K562 (cell line): ENCODE measurements at regions not wholly inside any gene's neighbourhood (a gene's known extent, or its start where the extent isn't known, plus 50 kb on each side); places are given as distances from the start of the nearest gene placed in this dataset.
A peak's percentile ranks its signal among the peaks of the same experiment; 100 is the strongest.

Experiments used
- ATAC-seq: fragments of 200-7000 bp; cut with Tn5 transposase; 3 replicates; pipeline ENCODE4 v1.9.1; 2020; ENCODE audit warnings: moderate library complexity
- BruUV-seq: library from RNA; stranded (reverse); fragments of 400-500 nt; replicated peaks from 2 replicates; lab custom pipeline; 2021; lab: Mats Ljungman, UMichigan
- CTCF ChIA-PET: fragments of 300-600 bp; formaldehyde crosslinking; extraction: SDS; loops from one replicate; lab custom pipeline; 2021; ENCODE audit warnings: low intra/inter-chr PET ratio; lab: Yijun Ruan, JAX
- POLR2A ChIA-PET: fragments of 300-600, 350-650 bp; sonication (Branson Sonifier 250); formaldehyde crosslinking; extraction: SDS; loops from one replicate; lab custom pipeline; 2021; ENCODE audit warnings: antibody characterized with exemption, inconsistent platforms; lab: Yijun Ruan, JAX
- DNase-seq, 4 experiments: peaks; one replicate each; pipeline versions ENCODE4 v3.0.0 to v3.0.0-alpha.2; 2011 to 2018; ENCODE audit warnings: low spot score in 3 of 4, mixed read lengths in 3 of 4; ENCODE audit errors: extremely low read depth in 1 of 4
- FAIRE-seq: peaks from 2 replicates; lab custom pipeline; 2011; peaks lifted over from hg19 to GRCh38; lab: Jason Lieb, UNC
- H2AFZ ChIP-seq: 2 replicates; pipeline ENCODE4 v1.6.0; 2011; ENCODE audit warnings: low read depth, low read length, control low read depth, inconsistent platforms
- H3K27ac ChIP-seq: fragments of 200-600 bp; 3 replicates; pipeline ENCODE4 v1.8.0; 2011; ENCODE audit warnings: low read depth, mild to moderate bottlenecking, control low read depth, inconsistent platforms, low read length, moderate library complexity, mixed read lengths; ENCODE audit errors: extremely low read depth
- H3K27me3 ChIP-seq, 2 experiments: fragments of 300-600 bp in 1 of 2; 2 replicates in 1 of 2; 3 replicates in 1 of 2; pipeline versions ENCODE4 v1.6.0 to v1.8.0; 2011; ENCODE audit warnings: inconsistent platforms in 2 of 2, low read length in 2 of 2, mild to moderate bottlenecking in 1 of 2, mixed read lengths in 1 of 2, moderate library complexity in 1 of 2; ENCODE audit not compliant: control insufficient read depth in 2 of 2, insufficient read depth in 2 of 2
- H3K36me3 ChIP-seq: fragments of 300-600 bp; 3 replicates; pipeline ENCODE4 v1.8.0; 2011; ENCODE audit warnings: mild to moderate bottlenecking, low read length, inconsistent platforms; ENCODE audit not compliant: control insufficient read depth, insufficient read depth
- H3K4me1 ChIP-seq, 2 experiments: fragments of 200-600 bp in 1 of 2; replicated peaks in 1 of 2; 2 replicates in 1 of 2; 3 replicates in 1 of 2; pipeline versions ENCODE4 v1.5.1 to v1.8.0; 2011; ENCODE audit warnings: inconsistent platforms in 2 of 2, low read length in 2 of 2, mild to moderate bottlenecking in 1 of 2, mixed read lengths in 1 of 2, moderate library complexity in 1 of 2; ENCODE audit not compliant: control insufficient read depth in 2 of 2, insufficient read depth in 2 of 2
- H3K4me2 ChIP-seq: 2 replicates; pipeline ENCODE4 v1.6.1; 2011; ENCODE audit warnings: low read length, control low read depth, inconsistent platforms, mixed read lengths; ENCODE audit not compliant: insufficient read depth
- H3K4me3 ChIP-seq: fragments of 200-600 bp; sonication (generic), shearing (Covaris generic); 2 replicates; pipeline ENCODE4 v1.5.1; 2016; ENCODE audit warnings: control low read depth, inconsistent platforms
- H3K79me2 ChIP-seq: fragments of 200-600 bp; 3 replicates; pipeline ENCODE4 v1.8.0; 2011; ENCODE audit warnings: low read length, inconsistent platforms; ENCODE audit not compliant: control insufficient read depth, insufficient read depth
- H3K9ac ChIP-seq, 2 experiments: 2 replicates each; pipeline versions ENCODE4 v1.6.0 to v1.6.1; 2011; ENCODE audit warnings: low read depth in 2 of 2, low read length in 2 of 2, control low read depth in 1 of 2, inconsistent platforms in 1 of 2, mild to moderate bottlenecking in 1 of 2, mixed read lengths in 1 of 2; ENCODE audit not compliant: insufficient read depth in 1 of 2
- H3K9me1 ChIP-seq: one replicate; pipeline ENCODE4 v1.6.0; 2011; ENCODE audit warnings: inconsistent platforms, mild to moderate bottlenecking, low read length, moderate library complexity; ENCODE audit not compliant: control insufficient read depth, insufficient read depth
- H3K9me3 ChIP-seq: replicated peaks from 2 replicates; pipeline ENCODE4 v1.5.1; 2011; ENCODE audit warnings: low read depth, low read length, inconsistent platforms; ENCODE audit not compliant: control insufficient read depth, insufficient read depth
- H4K20me1 ChIP-seq: replicated peaks from 2 replicates; pipeline ENCODE4 v1.6.1; 2011; ENCODE audit warnings: low read length, inconsistent platforms, mixed read lengths; ENCODE audit not compliant: control insufficient read depth, insufficient read depth
- MLLT1 ChIP-seq, 2 experiments: fragments of 450-650 bp; IDR thresholded peaks; 2 replicates each; pipeline ENCODE4 v1.6.1; 2016
- SMARCE1 ChIP-seq: fragments of 450-650 bp; IDR thresholded peaks from 2 replicates; pipeline ENCODE4 v1.7.1; 2016; ENCODE audit warnings: mild to moderate bottlenecking
- ZBTB8A ChIP-seq: fragments of 450-650 bp; IDR thresholded peaks from 2 replicates; pipeline ENCODE4 v1.6.1; 2018; ENCODE audit warnings: mild to moderate bottlenecking, moderate library complexity; ENCODE audit not compliant: partially characterized antibody
- ZC3H8 ChIP-seq: fragments of 450-650 bp; IDR thresholded peaks from 2 replicates; pipeline ENCODE4 v1.6.1; 2017
- ZNF217 ChIP-seq: sonication (generic); formaldehyde crosslinking; IDR thresholded peaks from 2 replicates; pipeline ENCODE4 v1.8.0; 2022; ENCODE audit warnings: mild to moderate bottlenecking, missing genetic modification reagents
- WGBS: fragments of 100-300 bp; shearing (Covaris generic); methylation state at CpG from one replicate; pipeline ENCODE4 v1.1.6; 2016; ENCODE audit warnings: low coverage, mixed read lengths; ENCODE audit not compliant: insufficient coverage; ENCODE audit errors: missing lambda C conversion rate; 5-methylcytosine and 5-hydroxymethylcytosine counted together
- in situ Hi-C: fragments of 300-500 bp; cut with MboI; formaldehyde crosslinking; loops from 4 replicates; pipeline ENCODE4 v1.15.0; 2018; ENCODE audit warnings: inconsistent platforms, mixed read lengths
- intact Hi-C: fragments of 100-400 bp; cut with micrococcal nuclease; formaldehyde crosslinking; loops from 2 replicates; pipeline ENCODE4 v1.14.2; 2022
- TF ChIP-seq, protein P1 (sequence below), 2 experiments: IDR thresholded peaks in 1 of 2; conservative IDR thresholded peaks in 1 of 2; 2 replicates each; pipeline ENCODE4 v1.6.1; 2016; ENCODE audit warnings: low read depth in 2 of 2, mild to moderate bottlenecking in 1 of 2, missing compliant biosample characterization in 1 of 2, missing genetic modification characterization in 1 of 2, moderate library complexity in 1 of 2

DNA sequence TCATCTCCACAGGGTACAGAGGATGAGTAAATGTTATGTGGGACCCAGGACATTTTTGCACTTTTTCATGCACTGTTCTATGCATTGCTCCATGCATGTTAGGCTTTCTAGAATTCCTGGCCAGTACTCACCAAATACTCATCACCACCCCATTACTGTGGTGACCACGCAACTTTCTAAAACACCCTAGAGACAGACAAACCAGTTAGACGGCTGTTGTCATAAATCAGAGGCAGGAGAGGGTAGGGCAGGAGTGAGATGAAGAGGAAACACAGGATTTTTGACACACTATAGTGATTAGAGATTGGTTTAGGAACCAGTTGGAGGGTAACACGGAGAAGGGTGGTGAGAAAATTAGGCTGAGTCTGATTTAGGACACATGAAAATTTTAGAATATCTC, 59.3 kb downstream of the IFNG start:
- H3K4me3 ChIP-seq: no peak overlapping the region
- FAIRE-seq: no peak
- no peaks in the 10 kb centered on the region for H4K20me1 ChIP-seq

More for the DNA sequence above, 59.3 kb downstream of the IFNG start:
- H3K9me3 ChIP-seq: no peaks in the 10 kb centered on the region
- H3K27ac ChIP-seq: no peak overlapping the region
- 0% methylated on average over 3 of the region's 3 CpGs for WGBS
- no peak overlapping the region for H3K4me2 ChIP-seq
- no peak for ATAC-seq
- in situ Hi-C loops: no loop called here
- no peak for TF ChIP-seq MLLT1 (IDR thresholded peaks at IDR 0.05)
- TF ChIP-seq, protein P1, sequence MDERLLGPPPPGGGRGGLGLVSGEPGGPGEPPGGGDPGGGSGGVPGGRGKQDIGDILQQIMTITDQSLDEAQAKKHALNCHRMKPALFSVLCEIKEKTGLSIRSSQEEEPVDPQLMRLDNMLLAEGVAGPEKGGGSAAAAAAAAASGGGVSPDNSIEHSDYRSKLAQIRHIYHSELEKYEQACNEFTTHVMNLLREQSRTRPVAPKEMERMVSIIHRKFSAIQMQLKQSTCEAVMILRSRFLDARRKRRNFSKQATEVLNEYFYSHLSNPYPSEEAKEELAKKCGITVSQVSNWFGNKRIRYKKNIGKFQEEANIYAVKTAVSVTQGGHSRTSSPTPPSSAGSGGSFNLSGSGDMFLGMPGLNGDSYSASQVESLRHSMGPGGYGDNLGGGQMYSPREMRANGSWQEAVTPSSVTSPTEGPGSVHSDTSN (CRISPR knock-in tag; IDR thresholded peaks at IDR 0.05; ENCODE audit: low read depth): no peak
- TF ChIP-seq, protein P1 (tag; conservative IDR thresholded peaks at IDR 0.05; ENCODE audit: low read depth): peak; percentile 57
- no peak for TF ChIP-seq ZNF217
- no peak for TF ChIP-seq SMARCE1
- no peak for TF ChIP-seq ZC3H8
- no peak for TF ChIP-seq ZBTB8A
- TF ChIP-seq, all 486 proteins: peak for 1
- no TSS peak for BruUV-seq
- intact Hi-C loops: no loop called here
- no peaks in the 10 kb centered on the region for H3K79me2 ChIP-seq
- no peaks in the 10 kb centered on the region for H3K36me3 ChIP-seq
- no peak overlapping the region for H3K9ac ChIP-seq
- ChIA-PET POLR2A (no interaction called here), CTCF (no interaction called here)
- DNase-seq: no peak
- H2AFZ ChIP-seq: no peak overlapping the region
- H3K4me1 ChIP-seq: no peaks in the 10 kb centered on the region
- no peaks in the 10 kb centered on the region for H3K27me3 ChIP-seq
- no peaks in the 10 kb centered on the region for H3K9me1 ChIP-seq
